GM12878 (cell line): ENCODE measurements at regions not wholly inside any gene's neighbourhood (a gene's known extent, or its start where the extent isn't known, plus 50 kb on each side); places are given as distances from the start of the nearest gene placed in this dataset.

Source experiments
- ATAC-seq: fragments of 200-7000 bp; cut with Tn5 transposase; 3 replicates; pipeline ENCODE4 v1.9.1; 2020; ENCODE audit warnings: mild to moderate bottlenecking, moderate library complexity
- BruUV-seq: library from RNA; stranded (reverse); fragments of 400-500 nt; replicated peaks from 2 replicates; lab custom pipeline; 2021; lab: Mats Ljungman, UMichigan
- CTCF ChIA-PET: fragments of 300-600 bp; sonication (Branson Sonifier 250); formaldehyde crosslinking; extraction: SDS; loops from one replicate; lab custom pipeline; 2021; ENCODE audit warnings: inconsistent platforms; lab: Yijun Ruan, JAX
- POLR2A ChIA-PET: fragments of 350-600 bp; formaldehyde crosslinking; extraction: SDS; loops from one replicate; lab custom pipeline; 2021; ENCODE audit warnings: inconsistent platforms; lab: Charles Lee
- RAD21 ChIA-PET: fragments of 300-600 bp; sonication (Branson Sonifier 250); formaldehyde crosslinking; loops from one replicate; lab custom pipeline; 2023; ENCODE audit warnings: antibody characterized with exemption; ENCODE audit not compliant: unreplicated experiment; lab: Charles Lee
- SMC1A ChIA-PET: fragments of 300-600 bp; sonication (Branson Sonifier 250); formaldehyde crosslinking; loops from one replicate; lab custom pipeline; 2023; ENCODE audit not compliant: unreplicated experiment, uncharacterized antibody; lab: Charles Lee
- DNase-seq: peaks from one replicate; pipeline ENCODE4 v3.0.0-alpha.2; 2011; ENCODE audit warnings: low read depth, low spot score
- FAIRE-seq: peaks from 3 replicates; lab custom pipeline; 2011; peaks lifted over from hg19 to GRCh38; lab: Jason Lieb, UNC
- H2AFZ ChIP-seq: 2 replicates; pipeline ENCODE4 v1.6.0; 2011; ENCODE audit warnings: low read depth, low read length, control low read depth; ENCODE audit not compliant: control insufficient read depth
- H3K27ac ChIP-seq: 2 replicates; pipeline ENCODE4 v1.5.1; 2011; ENCODE audit warnings: control low read depth; ENCODE audit not compliant: control insufficient read depth, insufficient read depth
- H3K27me3 ChIP-seq, 2 experiments: replicated peaks in 1 of 2; 2 replicates each; pipeline versions ENCODE4 v1.6.0 to v1.6.1; 2011; ENCODE audit warnings: low read length in 1 of 2; ENCODE audit not compliant: control insufficient read depth in 2 of 2, insufficient read depth in 2 of 2
- H3K36me3 ChIP-seq, 2 experiments: 2 replicates each; pipeline ENCODE4 v1.5.1; 2011; ENCODE audit warnings: low read length in 1 of 2; ENCODE audit not compliant: control insufficient read depth in 2 of 2, insufficient read depth in 2 of 2
- H3K4me1 ChIP-seq: 2 replicates; pipeline ENCODE4 v1.6.1; 2011; ENCODE audit warnings: mild to moderate bottlenecking, low read length, moderate library complexity, mixed read lengths; ENCODE audit not compliant: control insufficient read depth, insufficient read depth
- H3K4me2 ChIP-seq: 2 replicates; pipeline ENCODE4 v1.6.0; 2011; ENCODE audit warnings: control low read depth; ENCODE audit not compliant: control insufficient read depth, insufficient read depth
- H3K4me3 ChIP-seq: fragments of 200-600 bp; sonication (generic); 2 replicates; pipeline ENCODE4 v1.5.1; 2016
- H3K79me2 ChIP-seq: 2 replicates; pipeline ENCODE4 v1.6.0; 2011; ENCODE audit warnings: low read length; ENCODE audit not compliant: control insufficient read depth, insufficient read depth
- H3K9ac ChIP-seq: 2 replicates; pipeline ENCODE4 v1.8.0; 2011; ENCODE audit warnings: low read length, control low read depth, mixed read lengths; ENCODE audit not compliant: control insufficient read depth, insufficient read depth
- H3K9me3 ChIP-seq: replicated peaks from 3 replicates; pipeline ENCODE4 v1.5.1; 2011; ENCODE audit warnings: mild to moderate bottlenecking, low read length; ENCODE audit not compliant: control insufficient read depth, insufficient read depth
- H4K20me1 ChIP-seq: 2 replicates; pipeline ENCODE4 v1.6.0; 2011; ENCODE audit not compliant: control insufficient read depth, insufficient read depth
- BMI1 ChIP-seq: fragments of 450-650 bp; IDR thresholded peaks from 2 replicates; pipeline ENCODE4 v1.6.1; 2016; ENCODE audit warnings: mild to moderate bottlenecking, moderate library complexity, borderline replicate concordance
- BRCA1 ChIP-seq: IDR thresholded peaks from 2 replicates; pipeline ENCODE4 v1.6.1; 2011; ENCODE audit warnings: low read depth, low read length, improper control_type of control experiment
- CREM ChIP-seq: IDR thresholded peaks from 2 replicates; pipeline ENCODE4 v1.6.1; 2014; ENCODE audit warnings: antibody characterized with exemption, low read depth
- E2F8 ChIP-seq: fragments of 450-650 bp; IDR thresholded peaks from 2 replicates; pipeline ENCODE4 v1.6.1; 2018; ENCODE audit warnings: mild to moderate bottlenecking, low read depth, moderate library complexity; ENCODE audit not compliant: partially characterized antibody
- FOXK2 ChIP-seq: fragments of 450-650 bp; IDR thresholded peaks from 2 replicates; pipeline ENCODE4 v1.6.1; 2017; ENCODE audit warnings: mild to moderate bottlenecking, moderate library complexity
- MYC ChIP-seq: IDR thresholded peaks from 2 replicates; pipeline ENCODE4 v1.6.1; 2011; ENCODE audit warnings: mild to moderate bottlenecking, low read length, moderate library complexity, inconsistent platforms; ENCODE audit not compliant: insufficient read depth, insufficient replicate concordance, insufficient read length, severe bottlenecking
- PAX8 ChIP-seq: fragments of 450-650 bp; IDR thresholded peaks from 2 replicates; pipeline ENCODE4 v1.6.1; 2017; ENCODE audit warnings: mild to moderate bottlenecking, moderate library complexity
- POLR2AphosphoS5 ChIP-seq: IDR thresholded peaks from 2 replicates; pipeline ENCODE4 v1.6.1; 2011; ENCODE audit warnings: mild to moderate bottlenecking, low read length, inconsistent platforms
- RELA ChIP-seq: fragments of 450-650 bp; IDR thresholded peaks from 2 replicates; pipeline ENCODE4 v1.8.0; 2014; ENCODE audit warnings: borderline replicate concordance; ENCODE audit not compliant: partially characterized antibody
- SMAD1 ChIP-seq: fragments of 450-650 bp; IDR thresholded peaks from 2 replicates; pipeline ENCODE4 v1.6.1; 2018; ENCODE audit warnings: mild to moderate bottlenecking, low read depth; ENCODE audit not compliant: partially characterized antibody
- SMARCA5 ChIP-seq: fragments of 450-650 bp; IDR thresholded peaks from 2 replicates; pipeline ENCODE4 v1.6.1; 2017; ENCODE audit warnings: mild to moderate bottlenecking
- STAT1 ChIP-seq: fragments of 450-650 bp; conservative IDR thresholded peaks from 2 replicates; pipeline ENCODE4 v1.6.1; 2014; ENCODE audit warnings: antibody characterized with exemption, mild to moderate bottlenecking
- TCF3 ChIP-seq: IDR thresholded peaks from 2 replicates; pipeline ENCODE4 v1.6.1; 2012; ENCODE audit warnings: low read depth, mild to moderate bottlenecking, low read length, borderline replicate concordance; ENCODE audit not compliant: insufficient read depth
- YBX1 ChIP-seq: fragments of 450-650 bp; IDR thresholded peaks from 2 replicates; pipeline ENCODE4 v1.6.1; 2016; ENCODE audit warnings: antibody characterized with exemption
- YY1 ChIP-seq: IDR thresholded peaks from 2 replicates; pipeline ENCODE4 v1.6.1; 2011; ENCODE audit warnings: low read depth, mild to moderate bottlenecking, low read length
- ZBTB33 ChIP-seq: fragments of 450-650 bp; IDR thresholded peaks from 2 replicates; pipeline ENCODE4 v1.6.1; 2017; ENCODE audit warnings: mild to moderate bottlenecking
- ZNF274 ChIP-seq: IDR thresholded peaks from one replicate; pipeline ENCODE4 v1.8.0; 2011; ENCODE audit not compliant: insufficient read length, insufficient read depth
- WGBS: methylation state at CpG from one replicate; pipeline ENCODE4 v1.1.6; 2016; ENCODE audit warnings: low lambda C conversion rate; ENCODE audit not compliant: insufficient replicate concordance, insufficient coverage; ENCODE audit errors: missing lambda C conversion rate; 5-methylcytosine and 5-hydroxymethylcytosine counted together
- in situ Hi-C: fragments of 300-500 bp; cut with MboI; formaldehyde crosslinking; loops from 9 replicates; pipeline ENCODE4 v1.14.3; 2018; ENCODE audit warnings: mixed read lengths
- intact Hi-C: fragments of 100-400 bp; cut with micrococcal nuclease; formaldehyde crosslinking; loops from one replicate; pipeline ENCODE4 v1.14.2; 2022; ENCODE audit not compliant: unreplicated experiment

- CTCF ChIA-PET, result no interaction called here
- intact Hi-C loops, result no loop called here
- no TSS peak for BruUV-seq
Measured at GRCh38 chr3:182000447-182000846, 288.7 kb downstream of the SOX2 start.

DNA sequence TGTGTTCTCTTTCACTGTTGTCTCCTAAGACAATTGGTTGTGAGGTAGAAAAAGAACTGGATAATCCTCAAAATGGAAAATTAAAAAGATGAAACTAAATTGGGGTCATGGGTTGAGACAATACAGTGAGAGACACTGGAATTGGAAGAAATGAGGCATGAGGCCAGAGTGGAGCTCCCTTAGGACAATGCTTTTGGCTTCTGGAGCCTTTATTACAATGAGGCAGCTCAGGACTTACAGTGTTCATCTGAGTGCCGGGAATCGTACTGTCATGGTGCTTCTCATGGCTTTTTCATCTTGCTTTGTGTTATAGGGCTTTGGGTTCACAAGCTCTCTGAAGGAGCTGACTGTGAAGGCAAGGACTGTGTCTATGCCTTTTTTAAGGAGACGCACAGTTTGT lies 293.5 kb downstream of the SOX2 start:
- intact Hi-C loops, result no loop called here

More at GRCh38 chr3:182000447-182000846, 288.7 kb downstream of the SOX2 start:
- H2AFZ ChIP-seq, result no peak overlapping the region
- WGBS, result 42% methylated on average over 5 of the region's 5 CpGs
- SMC1A ChIA-PET, result no interaction called here
- H3K9me3 ChIP-seq, result no peaks in the 10 kb centered on the region
- no peaks in the 10 kb centered on the region for H3K27me3 ChIP-seq
- no peaks in the 10 kb centered on the region for H3K4me1 ChIP-seq
- H3K27ac ChIP-seq, result no peak overlapping the region
- DNase-seq, result no peak
- in situ Hi-C loops, result no loop called here
- H3K9ac ChIP-seq, result no peak overlapping the region
- FAIRE-seq, result no peak
- RAD21 ChIA-PET, result no interaction called here
- no peaks in the 10 kb centered on the region for H3K36me3 ChIP-seq
- no peak overlapping the region for H3K4me3 ChIP-seq
- H4K20me1 ChIP-seq, result no peaks in the 10 kb centered on the region
- H3K4me2 ChIP-seq, result no peak overlapping the region
- no peaks in the 10 kb centered on the region for H3K79me2 ChIP-seq
- no peak for TF ChIP-seq TCF3
- POLR2A ChIA-PET, result no interaction called here
- no peak for ATAC-seq

More for the DNA sequence above, 293.5 kb downstream of the SOX2 start:
- SMC1A ChIA-PET, result no interaction called here
- no TSS peak for BruUV-seq
- no peak for TF ChIP-seq ZNF274
- no peak for TF ChIP-seq RELA
- TF ChIP-seq POLR2AphosphoS5, result no peak
- TF ChIP-seq YY1, result no peak
- TF ChIP-seq E2F8, result no peak
- no peak for TF ChIP-seq ZBTB33
- TF ChIP-seq YBX1, result no peak
- TF ChIP-seq CREM, result no peak
- no peak for TF ChIP-seq SMAD1
- no peak for TF ChIP-seq BMI1
- TF ChIP-seq PAX8, result no peak
- TF ChIP-seq STAT1, result no peak
- no peak for TF ChIP-seq FOXK2
- TF ChIP-seq MYC, result no peak
- no peak for TF ChIP-seq BRCA1
- TF ChIP-seq SMARCA5, result no peak
- TF ChIP-seq, all 136 proteins: peak for 0
- ChIA-PET CTCF (no interaction called here), RAD21 (no interaction called here), POLR2A (no interaction called here)
- 58% methylated on average over 3 of the region's 3 CpGs for WGBS
- Histone ChIP-seq H3K4me3 (no peak overlapping the region), H4K20me1 (no peaks in the 10 kb centered on the region), H3K9ac (no peak overlapping the region), H3K4me2 (no peak overlapping the region), H3K9me3 (no peaks in the 10 kb centered on the region), H3K27ac (no peak overlapping the region), H3K79me2 (no peaks in the 10 kb centered on the region), H3K27me3 (no peaks in the 10 kb centered on the region; a peak in 1 of 4 replicates), H3K36me3 (no peaks in the 10 kb centered on the region), H2AFZ (no peak overlapping the region), H3K4me1 (no peaks in the 10 kb centered on the region)
- no peak for ATAC-seq
- FAIRE-seq, result no peak
- in situ Hi-C loops, result no loop called here
- no peak for DNase-seq
